ENCODE measurements at regions not wholly inside any gene's neighbourhood (a gene's known extent, or its start where the extent isn't known, plus 50 kb on each side); places are given as distances from the start of the nearest gene placed in this dataset.
"Not testable (repeated sequence)": the region's sequence is repeated elsewhere in the genome, so short reads cannot be mapped to it uniquely, and the experiment has no call there.

GRCh38 chr1:206312274-206312665, 108.9 kb downstream of the SRGAP2 start:
- not testable (repeated sequence) for DNase-seq (ENCODE audit: low spot score)

GRCh38 chr1:206314951-206315636, 111.8 kb downstream of the SRGAP2 start:
- DNase-seq (ENCODE audit: low spot score) = not testable (repeated sequence)

GRCh38 chr1:206316901-206317300, 113.6 kb downstream of the SRGAP2 start:
- not testable (repeated sequence) for DNase-seq (ENCODE audit: low spot score)

- DNase-seq (ENCODE audit: low spot score) = not testable (repeated sequence)
Observed at GRCh38 chr1:206317878-206318514, 114.7 kb downstream of the SRGAP2 start.

GRCh38 chr1:206320227-206320626, 116.9 kb downstream of the SRGAP2 start:
- not testable (repeated sequence) for DNase-seq (ENCODE audit: low spot score)

GRCh38 chr1:206326159-206326939, 123.0 kb downstream of the SRGAP2 start:
- not testable (repeated sequence) for DNase-seq (ENCODE audit: low spot score)

- not testable (repeated sequence) for DNase-seq (ENCODE audit: low spot score)
Observed at GRCh38 chr1:206331597-206331996, 128.3 kb downstream of the SRGAP2 start.

- DNase-seq (ENCODE audit: low spot score) = not testable (repeated sequence)
Observed at GRCh38 chr1:206333316-206333715, 130.0 kb downstream of the SRGAP2 start.

- DNase-seq (ENCODE audit: low spot score) = not testable (repeated sequence)
Observed at GRCh38 chr1:206333897-206334296, 130.6 kb downstream of the SRGAP2 start.

GRCh38 chr1:206334481-206334880, 131.1 kb downstream of the SRGAP2 start:
- DNase-seq (ENCODE audit: low spot score) = not testable (repeated sequence)

- not testable (repeated sequence) for DNase-seq (ENCODE audit: low spot score)
Observed at GRCh38 chr1:206335162-206335561, 131.8 kb downstream of the SRGAP2 start.

- not testable (repeated sequence) for DNase-seq (ENCODE audit: low spot score)
Observed at GRCh38 chr1:206335875-206336846, 132.8 kb downstream of the SRGAP2 start.

GRCh38 chr1:206337024-206337423, 133.3 kb upstream of the IKBKE start:
- not testable (repeated sequence) for DNase-seq (ENCODE audit: low spot score)

GRCh38 chr1:206350493-206351275, 119.6 kb upstream of the IKBKE start:
- not testable (repeated sequence) for DNase-seq (ENCODE audit: low spot score)

- not testable (repeated sequence) for DNase-seq (ENCODE audit: low spot score)
Observed at GRCh38 chr1:206351276-206352052, 118.8 kb upstream of the IKBKE start.

GRCh38 chr1:206356310-206356709, 114.0 kb upstream of the IKBKE start:
- not testable (repeated sequence) for DNase-seq (ENCODE audit: low spot score)

- not testable (repeated sequence) for DNase-seq (ENCODE audit: low spot score)
Observed at GRCh38 chr1:206357962-206358361, 112.3 kb upstream of the IKBKE start.

- not testable (repeated sequence) for DNase-seq (ENCODE audit: low spot score)
Observed at GRCh38 chr1:206358771-206359170, 111.5 kb upstream of the IKBKE start.

GRCh38 chr1:206359377-206359776, 110.9 kb upstream of the IKBKE start:
- not testable (repeated sequence) for DNase-seq (ENCODE audit: low spot score)
